ENCODE measurements at regions not wholly inside any gene's neighbourhood (a gene's known extent, or its start where the extent isn't known, plus 50 kb on each side); places are given as distances from the start of the nearest gene placed in this dataset.

GRCh38 chr13:58633226-58633625, 1001.7 kb downstream of the PCDH17 start (continued):
- TF ChIP-seq ZBTB40 (IDR thresholded peaks at IDR 0.05; ENCODE audit: borderline replicate concordance) = no peak
- TF ChIP-seq EZH2 (IDR thresholded peaks at IDR 0.05; ENCODE audit: borderline replicate concordance, control insufficient read depth, low read depth, low read length) = no peak
- TF ChIP-seq ATF3 (IDR thresholded peaks at IDR 0.05; ENCODE audit: borderline replicate concordance, extremely low read depth, low read depth, low read length) = no peak
- TF ChIP-seq IKZF1 (conservative IDR thresholded peaks at IDR 0.05) = no peak
- no peak for TF ChIP-seq PAX8 (IDR thresholded peaks at IDR 0.05)

DNA sequence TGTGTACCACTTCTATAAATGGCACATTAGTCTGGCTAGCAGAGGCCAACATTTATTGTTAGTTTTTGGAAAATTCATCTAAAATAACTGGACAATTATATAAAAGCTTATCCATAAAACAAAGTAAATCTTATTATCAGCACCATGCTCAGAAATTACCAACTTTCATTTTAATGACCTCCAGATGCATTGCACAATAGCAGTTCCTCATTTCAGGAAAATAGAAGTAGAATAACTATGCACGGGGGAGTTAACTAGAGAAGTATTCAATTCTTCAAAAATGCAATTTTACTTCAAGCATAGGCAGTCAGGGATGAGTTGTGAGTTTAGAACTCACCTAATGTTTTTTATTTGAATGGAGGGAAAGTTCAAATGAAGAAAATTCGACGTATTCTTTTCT, 1023.5 kb downstream of the PCDH17 start:
- DNase-seq (ENCODE audit: low read depth, low spot score) = no peak
- no peak for FAIRE-seq
- RAD21 ChIA-PET (ENCODE audit: unreplicated experiment) = no interaction called here

More for the DNA sequence above, 1023.5 kb downstream of the PCDH17 start:
- Histone ChIP-seq H3K27ac (ENCODE audit: control insufficient read depth, insufficient read depth) (no peak overlapping the region), H3K9me3 (replicated peaks; ENCODE audit: control insufficient read depth, insufficient read depth, low read length) (no peaks in the 10 kb centered on the region), H3K79me2 (ENCODE audit: control insufficient read depth, insufficient read depth, low read length) (no peaks in the 10 kb centered on the region), H3K36me3 (ENCODE audit: control insufficient read depth in 2 of 2, insufficient read depth in 2 of 2, low read length in 1 of 2) (no peaks in the 10 kb centered on the region), H2AFZ (ENCODE audit: control insufficient read depth, low read depth, low read length) (no peak overlapping the region), H3K4me3 (no peak overlapping the region), H3K4me1 (ENCODE audit: control insufficient read depth, insufficient read depth, low read length) (no peaks in the 10 kb centered on the region), H3K4me2 (ENCODE audit: control insufficient read depth, insufficient read depth) (no peak overlapping the region), H3K27me3 (replicated peaks in 1 of 2; ENCODE audit: control insufficient read depth in 2 of 2, insufficient read depth in 2 of 2, low read length in 1 of 2) (no peaks in the 10 kb centered on the region), H4K20me1 (ENCODE audit: control insufficient read depth, insufficient read depth) (no peaks in the 10 kb centered on the region), H3K9ac (ENCODE audit: control insufficient read depth, insufficient read depth, low read length) (no peak overlapping the region)
- in situ Hi-C loops (cut with MboI) = no loop called here
- peak; percentile 33; the same call in 1 of the 2 replicates for TF ChIP-seq SPI1 (IDR thresholded peaks at IDR 0.05; ENCODE audit: borderline replicate concordance, insufficient read depth, low read depth, low read length)
- no peak for TF ChIP-seq FOXM1 (IDR thresholded peaks at IDR 0.05; ENCODE audit: low read depth, low read length)
- no peak for TF ChIP-seq BCL11A (IDR thresholded peaks at IDR 0.05; ENCODE audit: low read depth, low read length)
- intact Hi-C loops (cut with micrococcal nuclease; ENCODE audit: unreplicated experiment) = no loop called here
- ChIA-PET CTCF (interaction anchor here (1.6 kb wide), 1 partner anchor 10 kb away, joined by 4 read pairs; no protein-coding TSS in a partner anchor), POLR2A (no interaction called here), SMC1A (ENCODE audit: uncharacterized antibody, unreplicated experiment) (interaction anchor here (0.7 to 0.9 kb wide), 2 partner anchors 9 to 37 kb away, joined by 3 read pairs; no protein-coding TSS in a partner anchor)
- no peak for ATAC-seq
- no TSS peak for BruUV-seq (replicated peaks)
- 1% methylated on average over 3 of the region's 3 CpGs for WGBS (ENCODE audit: insufficient coverage, insufficient replicate concordance, low lambda C conversion rate, missing lambda C conversion rate)
